Dendritic cell treated with granulocyte-macrophage colony-stimulating factor and Interleukin-4, amounts not matched to agents 40 ng/mL and 50 ng/mL, for 4 days (primary cell): ENCODE measurements at regions not wholly inside any gene's neighbourhood (a gene's known extent, or its start where the extent isn't known, plus 50 kb on each side); places are given as distances from the start of the nearest gene placed in this dataset.

ENCODE experiments used
- H3K27ac Mint-ChIP-seq: one replicate; pipeline ENCODE4 v1.8.0; 2022; ENCODE audit warnings: mild to moderate bottlenecking, mixed read lengths
- H3K27me3 Mint-ChIP-seq: one replicate; pipeline ENCODE4 v1.8.0; 2022; ENCODE audit warnings: mild to moderate bottlenecking, mixed read lengths
- H3K36me3 Mint-ChIP-seq: one replicate; pipeline ENCODE4 v1.8.0; 2022; ENCODE audit warnings: low read depth, mixed read lengths
- H3K4me1 Mint-ChIP-seq: one replicate; pipeline ENCODE4 v1.8.0; 2022; ENCODE audit warnings: low read depth, mixed read lengths
- H3K4me3 Mint-ChIP-seq: one replicate; pipeline ENCODE4 v1.8.0; 2022; ENCODE audit warnings: mild to moderate bottlenecking, moderate library complexity, mixed read lengths
- H3K9me3 Mint-ChIP-seq: one replicate; pipeline ENCODE4 v1.8.0; 2022; ENCODE audit warnings: mixed read lengths
- intact Hi-C: fragments of 100-400 bp; cut with micrococcal nuclease; formaldehyde crosslinking; loops from one replicate; pipeline ENCODE4 v1.15.0; 2022

GRCh38 chr6:165805636-165806035 is 142.6 kb upstream of the PDE10A start:
- Mint-ChIP-seq H3K27ac (no peak overlapping the region), H3K4me1 (no peaks in the 10 kb centered on the region), H3K36me3 (no peaks in the 10 kb centered on the region), H3K27me3 (peaks cover 24% of the 10 kb centered on the region), H3K9me3 (peaks cover 7% of the 10 kb centered on the region), H3K4me3 (no peak overlapping the region)
- intact Hi-C loops, result no loop called here

- Mint-ChIP-seq H3K27me3 (peaks cover 24% of the 10 kb centered on the region), H3K4me1 (no peaks in the 10 kb centered on the region)
- intact Hi-C loops, result no loop called here
Observed at GRCh38 chr6:165805067-165805555, 142.1 kb upstream of the PDE10A start.

GRCh38 chr6:165804331-165805066 is 141.5 kb upstream of the PDE10A start:
- Mint-ChIP-seq H3K36me3 (no peaks in the 10 kb centered on the region), H3K27me3 (peaks cover 24% of the 10 kb centered on the region), H3K4me3 (no peak overlapping the region), H3K9me3 (no peaks in the 10 kb centered on the region), H3K4me1 (no peaks in the 10 kb centered on the region), H3K27ac (no peak overlapping the region)
- intact Hi-C loops, result no loop called here

More at GRCh38 chr6:165805067-165805555, 142.1 kb upstream of the PDE10A start:
- peaks cover 2% of the 10 kb centered on the region for H3K9me3 Mint-ChIP-seq
- no peaks in the 10 kb centered on the region for H3K36me3 Mint-ChIP-seq
- no peak overlapping the region for H3K4me3 Mint-ChIP-seq
- H3K27ac Mint-ChIP-seq, result no peak overlapping the region

GRCh38 chr6:165800337-165800736 is 137.3 kb upstream of the PDE10A start:
- Mint-ChIP-seq H3K27ac (no peak overlapping the region), H3K4me3 (no peak overlapping the region), H3K4me1 (no peaks in the 10 kb centered on the region), H3K27me3 (peaks cover 14% of the 10 kb centered on the region), H3K9me3 (no peaks in the 10 kb centered on the region), H3K36me3 (no peaks in the 10 kb centered on the region)
- intact Hi-C loops, result no loop called here

- Mint-ChIP-seq H3K27me3 (peaks cover 7% of the 10 kb centered on the region), H3K4me1 (no peaks in the 10 kb centered on the region)
- intact Hi-C loops, result no loop called here
Observed at GRCh38 chr6:165799391-165800153, 136.5 kb upstream of the PDE10A start.

GRCh38 chr6:165798991-165799390 is 135.9 kb upstream of the PDE10A start:
- H3K4me1 Mint-ChIP-seq, result no peaks in the 10 kb centered on the region
- H3K27me3 Mint-ChIP-seq, result peaks cover under 1% of the 10 kb centered on the region
- no peaks in the 10 kb centered on the region for H3K36me3 Mint-ChIP-seq
- H3K4me3 Mint-ChIP-seq, result no peak overlapping the region
- intact Hi-C loops, result no loop called here
- H3K27ac Mint-ChIP-seq, result no peak overlapping the region
- no peaks in the 10 kb centered on the region for H3K9me3 Mint-ChIP-seq

More at GRCh38 chr6:165799391-165800153, 136.5 kb upstream of the PDE10A start:
- Mint-ChIP-seq H3K36me3 (no peaks in the 10 kb centered on the region), H3K9me3 (no peaks in the 10 kb centered on the region), H3K27ac (no peak overlapping the region), H3K4me3 (no peak overlapping the region)

- Mint-ChIP-seq H3K4me3 (no peak overlapping the region), H3K27ac (no peak overlapping the region), H3K9me3 (no peaks in the 10 kb centered on the region), H3K27me3 (no peaks in the 10 kb centered on the region), H3K36me3 (no peaks in the 10 kb centered on the region), H3K4me1 (no peaks in the 10 kb centered on the region)
- intact Hi-C loops, result no loop called here
Observed at GRCh38 chr6:165794179-165794601, 131.1 kb upstream of the PDE10A start.

- no peak overlapping the region for H3K4me3 Mint-ChIP-seq
- H3K9me3 Mint-ChIP-seq, result no peaks in the 10 kb centered on the region
- intact Hi-C loops, result no loop called here
- H3K4me1 Mint-ChIP-seq, result no peaks in the 10 kb centered on the region
- no peaks in the 10 kb centered on the region for H3K36me3 Mint-ChIP-seq
- H3K27ac Mint-ChIP-seq, result no peak overlapping the region
- H3K27me3 Mint-ChIP-seq, result peaks cover 2% of the 10 kb centered on the region
Observed at GRCh38 chr6:165793287-165793825, 130.3 kb upstream of the PDE10A start.

GRCh38 chr6:165791876-165792437 is 128.9 kb upstream of the PDE10A start:
- H3K27me3 Mint-ChIP-seq, result peaks cover 2% of the 10 kb centered on the region
- no peaks in the 10 kb centered on the region for H3K4me1 Mint-ChIP-seq
- H3K27ac Mint-ChIP-seq, result no peak overlapping the region
- intact Hi-C loops, result no loop called here
- H3K36me3 Mint-ChIP-seq, result no peaks in the 10 kb centered on the region
- no peaks in the 10 kb centered on the region for H3K9me3 Mint-ChIP-seq
- no peak overlapping the region for H3K4me3 Mint-ChIP-seq

GRCh38 chr6:165791306-165791705 is 128.3 kb upstream of the PDE10A start:
- Mint-ChIP-seq H3K4me3 (no peak overlapping the region), H3K9me3 (no peaks in the 10 kb centered on the region), H3K27ac (no peak overlapping the region), H3K4me1 (no peaks in the 10 kb centered on the region), H3K36me3 (no peaks in the 10 kb centered on the region), H3K27me3 (peaks cover 2% of the 10 kb centered on the region)
- intact Hi-C loops, result no loop called here

GRCh38 chr6:165782812-165783211 is 119.8 kb upstream of the PDE10A start:
- no peaks in the 10 kb centered on the region for H3K27me3 Mint-ChIP-seq
- intact Hi-C loops, result no loop called here
- H3K9me3 Mint-ChIP-seq, result no peaks in the 10 kb centered on the region
- no peak overlapping the region for H3K4me3 Mint-ChIP-seq
- H3K36me3 Mint-ChIP-seq, result no peaks in the 10 kb centered on the region
- H3K4me1 Mint-ChIP-seq, result no peaks in the 10 kb centered on the region
- H3K27ac Mint-ChIP-seq, result no peak overlapping the region

GRCh38 chr6:165782134-165782533 is 119.1 kb upstream of the PDE10A start:
- H3K36me3 Mint-ChIP-seq, result no peaks in the 10 kb centered on the region
- no peaks in the 10 kb centered on the region for H3K4me1 Mint-ChIP-seq
- no peak overlapping the region for H3K27ac Mint-ChIP-seq
- peaks cover under 1% of the 10 kb centered on the region for H3K27me3 Mint-ChIP-seq
- intact Hi-C loops, result no loop called here
- no peaks in the 10 kb centered on the region for H3K9me3 Mint-ChIP-seq
- no peak overlapping the region for H3K4me3 Mint-ChIP-seq

GRCh38 chr6:165777680-165778079 is 114.6 kb upstream of the PDE10A start:
- Mint-ChIP-seq H3K4me1 (no peaks in the 10 kb centered on the region), H3K4me3 (no peak overlapping the region), H3K36me3 (no peaks in the 10 kb centered on the region), H3K27me3 (peaks cover 10% of the 10 kb centered on the region), H3K9me3 (no peaks in the 10 kb centered on the region), H3K27ac (no peak overlapping the region)
- intact Hi-C loops, result no loop called here

- intact Hi-C loops, result no loop called here
- H3K4me3 Mint-ChIP-seq, result no peak overlapping the region
- H3K4me1 Mint-ChIP-seq, result no peaks in the 10 kb centered on the region
- no peaks in the 10 kb centered on the region for H3K36me3 Mint-ChIP-seq
- H3K9me3 Mint-ChIP-seq, result no peaks in the 10 kb centered on the region
- H3K27ac Mint-ChIP-seq, result no peak overlapping the region
- H3K27me3 Mint-ChIP-seq, result peaks cover 10% of the 10 kb centered on the region
Observed at GRCh38 chr6:165776691-165777090, 113.7 kb upstream of the PDE10A start.
